Peyer's patch (tissue), 4 donors: ENCODE measurements at regions not wholly inside any gene's neighbourhood (a gene's known extent, or its start where the extent isn't known, plus 50 kb on each side); places are given as distances from the start of the nearest gene placed in this dataset.
A peak's percentile ranks its signal among the peaks of the same experiment; 100 is the strongest.
"Not testable (repeated sequence)": the region's sequence is repeated elsewhere in the genome, so short reads cannot be mapped to it uniquely, and the experiment has no call there.

Experiments used
- DNase-seq, 3 donors: peaks; one replicate each; pipeline ENCODE4 v3.0.0-alpha.2; 2017 to 2019
- H3K27ac ChIP-seq, 4 donors: fragments of 200-600 bp; sonication (generic); one replicate each; pipeline ENCODE4 v1.5.1; 2016 to 2019
- H3K27me3 ChIP-seq, 2 donors: fragments of 200-600 bp; sonication (generic); one replicate each; pipeline ENCODE4 v1.5.1; 2019
- H3K36me3 ChIP-seq, 3 donors: fragments of 200-600 bp; sonication (generic); one replicate each; pipeline ENCODE4 v1.5.1; 2016 to 2019
- H3K4me1 ChIP-seq, 4 donors: fragments of 200-600 bp; sonication (generic); one replicate each; pipeline ENCODE4 v1.5.1; 2016 to 2019
- H3K4me3 ChIP-seq, 4 donors: fragments of 200-600 bp; sonication (generic); 1 replicate in 3 of 4; 2 replicates in 1 of 4; pipeline ENCODE4 v1.5.1; 2016 to 2019; ENCODE audit warnings: mild to moderate bottlenecking in 1 of 4
- H3K9me3 ChIP-seq, 4 donors: fragments of 200-600 bp; sonication (generic); one replicate each; pipeline ENCODE4 v1.5.1; 2016 to 2019; ENCODE audit warnings: mild to moderate bottlenecking in 1 of 4
- CTCF ChIP-seq, 6 experiments: fragments of 450-650 bp in 4 of 6; fragments of 200-600 bp in 2 of 6; sonication (generic) in 1 of 6; IDR thresholded peaks; one replicate each; pipeline ENCODE4 v1.5.1; 2017 to 2019; ENCODE audit warnings: antibody characterized with exemption in 6 of 6, mild to moderate bottlenecking in 3 of 6, moderate library complexity in 1 of 6
- POLR2A ChIP-seq, 2 donors: fragments of 450-650 bp; IDR thresholded peaks; one replicate each; pipeline ENCODE4 v1.5.1; 2017; ENCODE audit warnings: antibody characterized with exemption in 2 of 2, mild to moderate bottlenecking in 2 of 2, moderate library complexity in 2 of 2

DNA sequence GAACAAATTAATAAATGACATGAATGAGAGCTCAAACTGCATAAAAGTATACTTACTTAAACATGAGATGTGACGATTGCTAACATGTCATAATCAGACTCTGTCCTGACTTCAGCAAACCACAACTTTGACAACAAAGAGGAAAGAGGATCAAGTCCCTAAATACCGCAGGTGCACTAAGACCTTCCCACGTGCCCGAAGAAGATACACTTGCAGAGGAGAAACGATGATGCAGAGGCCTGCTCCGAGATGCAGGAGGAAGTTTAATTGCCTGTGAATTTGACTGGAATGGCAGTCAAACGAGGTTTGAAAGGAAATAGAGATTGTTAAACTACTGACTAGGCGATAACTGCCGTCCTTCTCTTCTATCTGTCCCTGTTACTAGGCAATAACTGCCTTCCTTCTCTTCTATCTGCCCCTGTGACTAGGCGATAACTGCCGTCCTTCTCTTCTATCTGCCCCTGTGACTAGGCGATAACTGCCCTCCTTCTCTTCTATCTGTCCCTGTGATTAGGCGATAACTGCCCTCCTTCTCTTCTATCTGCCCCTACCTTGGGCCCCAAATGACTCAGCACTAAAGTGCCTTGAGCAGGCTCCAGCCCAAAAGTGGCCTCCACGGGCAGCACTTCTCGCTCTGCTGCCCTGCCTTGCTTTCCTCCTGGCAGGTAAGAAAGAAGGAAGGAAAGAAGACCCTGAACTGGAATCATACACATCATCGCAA lies 2226.0 kb upstream of the DEFB115 start:
- not testable (repeated sequence) for H3K27ac ChIP-seq, H3K9me3 ChIP-seq, H3K27me3 ChIP-seq, H3K4me1 ChIP-seq, H3K4me3 ChIP-seq, DNase-seq, H3K36me3 ChIP-seq

DNA sequence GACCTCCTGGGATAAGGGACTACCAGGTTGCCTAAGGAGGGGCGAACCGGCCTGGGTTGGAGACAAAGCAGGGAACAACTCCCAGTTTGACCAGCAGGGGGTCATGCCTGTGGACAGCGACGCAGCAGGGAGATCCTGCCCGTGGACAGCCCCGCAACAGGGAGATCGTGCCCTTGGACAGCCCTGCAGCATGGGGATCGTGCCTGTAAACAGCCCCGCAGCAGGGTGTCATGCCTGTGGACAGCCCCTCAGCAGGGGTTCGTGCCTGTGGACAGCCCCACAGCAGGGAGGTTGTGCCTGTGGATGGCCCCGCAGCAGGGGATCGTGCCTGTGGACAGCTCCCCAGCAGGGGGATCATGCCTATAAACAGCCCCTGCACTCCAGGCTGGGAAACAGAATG lies 2213.2 kb upstream of the DEFB115 start:
- DNase-seq, H3K4me3 ChIP-seq, H3K9me3 ChIP-seq, H3K27me3 ChIP-seq, H3K4me1 ChIP-seq, H3K27ac ChIP-seq, H3K36me3 ChIP-seq: not testable (repeated sequence)

- peak in 1 of 6 experiments; percentile 8 for TF ChIP-seq CTCF (IDR thresholded peaks at IDR 0.05)
- not testable (repeated sequence) for H3K27me3 ChIP-seq, H3K9me3 ChIP-seq, H3K27ac ChIP-seq, H3K36me3 ChIP-seq, H3K4me3 ChIP-seq, DNase-seq, H3K4me1 ChIP-seq
These were observed 2207.4 kb upstream of the DEFB115 start for GRCh38 chr20:29050008-29050606.

GRCh38 chr20:29057866-29058484 lies 2199.5 kb upstream of the DEFB115 start:
- not testable (repeated sequence) for H3K36me3 ChIP-seq, DNase-seq, H3K4me3 ChIP-seq, H3K9me3 ChIP-seq, H3K4me1 ChIP-seq, H3K27ac ChIP-seq, H3K27me3 ChIP-seq
- TF ChIP-seq CTCF (IDR thresholded peaks at IDR 0.05): peak in 2 of 6 experiments; percentile 10 to 22

DNA sequence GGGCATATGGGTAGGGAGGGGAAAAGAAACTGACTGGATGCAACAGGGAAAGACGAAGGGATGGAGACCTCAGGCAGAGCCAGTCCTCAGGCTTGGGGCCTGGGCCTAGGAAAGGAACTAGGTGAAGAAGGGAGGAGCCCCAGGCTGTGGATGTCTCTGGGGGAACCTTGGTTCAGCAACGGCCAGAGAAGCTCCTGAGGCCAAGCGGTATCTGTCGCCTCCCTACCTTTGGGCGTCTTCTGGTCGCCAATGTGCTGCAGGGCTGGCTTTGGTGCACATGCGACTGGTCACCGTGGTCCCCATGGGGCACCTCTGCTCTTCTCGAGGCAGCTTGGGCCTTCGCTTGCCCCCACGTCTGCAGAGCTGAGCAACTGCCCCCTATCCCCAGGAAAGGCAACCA lies 2195.0 kb upstream of the DEFB115 start:
- H3K4me3 ChIP-seq, H3K27ac ChIP-seq, H3K4me1 ChIP-seq, H3K9me3 ChIP-seq, DNase-seq, H3K27me3 ChIP-seq, H3K36me3 ChIP-seq: not testable (repeated sequence)

DNA sequence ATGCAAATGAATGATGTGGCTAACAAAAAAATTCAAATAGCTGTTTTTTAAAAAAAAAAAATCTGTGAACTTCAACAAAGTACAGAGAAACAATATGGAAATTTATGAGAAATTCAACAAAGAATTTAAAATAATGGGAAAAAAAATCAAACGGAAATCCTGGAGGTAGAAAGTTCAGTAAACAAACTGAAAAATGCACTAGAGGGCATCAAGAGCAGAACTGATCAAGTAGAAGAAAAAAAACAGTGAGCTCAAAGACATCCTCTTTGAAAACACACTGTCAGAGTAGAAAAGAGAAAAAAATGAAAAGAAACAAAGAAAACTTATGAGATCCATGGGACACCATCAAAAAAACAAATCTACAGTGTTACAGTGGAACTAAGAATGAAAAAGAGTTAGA lies 2191.1 kb upstream of the DEFB115 start:
- not testable (repeated sequence) for DNase-seq, H3K4me3 ChIP-seq, H3K27me3 ChIP-seq, H3K36me3 ChIP-seq, H3K27ac ChIP-seq, H3K4me1 ChIP-seq, H3K9me3 ChIP-seq

DNA sequence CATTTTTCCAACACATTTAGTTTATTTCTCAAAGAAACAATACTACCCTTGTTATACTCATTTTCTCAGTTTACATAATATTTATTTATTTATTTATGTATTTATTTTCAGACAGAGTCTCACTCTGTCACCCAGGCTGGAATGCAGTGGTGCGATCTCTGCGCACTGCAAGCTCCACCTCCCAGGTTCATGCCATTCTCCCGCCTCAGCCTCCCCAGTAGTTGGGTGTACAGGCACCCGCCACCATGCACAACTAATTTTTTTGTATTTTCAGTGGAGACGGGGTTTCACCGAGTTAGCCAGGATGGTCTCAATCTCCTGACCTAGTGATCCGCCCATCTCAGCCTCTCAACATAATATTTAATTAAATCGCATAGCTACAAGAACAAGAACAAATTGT lies 2183.8 kb upstream of the DEFB115 start:
- H3K9me3 ChIP-seq, H3K36me3 ChIP-seq, H3K27me3 ChIP-seq, H3K4me3 ChIP-seq, H3K4me1 ChIP-seq, H3K27ac ChIP-seq, DNase-seq: not testable (repeated sequence)

DNA sequence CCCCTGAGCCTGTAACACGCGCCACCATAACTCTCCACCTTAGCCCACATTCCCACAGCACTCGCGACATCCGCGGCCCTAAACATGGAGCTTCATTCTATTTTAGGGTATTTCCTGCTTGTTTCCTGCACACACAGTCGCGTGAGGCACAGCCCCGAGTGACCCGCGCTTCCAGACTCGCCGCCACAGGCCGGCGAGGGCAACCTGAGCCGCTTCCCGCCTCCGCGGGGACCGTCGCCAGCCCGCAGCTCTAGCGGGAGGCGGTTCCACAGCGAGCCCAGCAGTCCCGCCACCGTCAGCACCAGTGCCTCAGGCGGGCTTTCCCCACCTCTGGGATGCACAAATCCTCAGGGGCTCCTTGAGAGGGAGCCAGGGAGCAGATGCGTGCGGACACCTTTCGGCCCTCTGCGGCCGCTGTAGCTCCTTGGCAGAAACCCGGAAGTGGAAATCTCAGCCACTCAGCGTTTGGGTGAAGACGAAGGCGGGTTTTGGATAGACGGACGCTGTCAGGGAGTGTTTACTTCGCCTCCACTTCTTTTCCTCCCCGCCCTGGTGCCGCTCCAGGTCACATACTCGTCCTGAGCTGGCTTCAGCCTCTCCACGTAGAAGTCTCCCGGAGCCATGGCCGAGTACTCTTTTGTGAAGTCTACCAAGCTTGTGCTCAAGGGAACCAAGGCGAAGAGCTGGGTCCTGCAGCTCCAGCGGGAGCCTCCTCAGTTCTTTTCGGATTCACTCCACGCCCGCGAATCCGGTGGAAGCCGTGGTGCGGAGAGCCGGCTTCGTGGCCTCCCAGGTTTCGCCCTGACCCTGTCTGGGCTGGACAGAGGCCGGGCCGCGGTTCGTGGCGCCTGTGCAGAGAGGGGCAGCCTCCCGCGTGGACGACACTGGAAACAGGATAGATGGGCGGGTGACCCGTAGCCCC lies 2177.4 kb upstream of the DEFB115 start:
- peak in 1 of 3 donors; percentile 77 for DNase-seq
- H3K4me1 ChIP-seq: no peaks in the 10 kb centered on the region
- peak overlapping the region in 1 of 4 donors; percentile 62 for H3K4me3 ChIP-seq
- peak overlapping the region in 1 of 4 donors; percentile 51 for H3K27ac ChIP-seq
- TF ChIP-seq POLR2A (IDR thresholded peaks at IDR 0.05): no peak
- TF ChIP-seq CTCF (IDR thresholded peaks at IDR 0.05): peak in 1 of 6 experiments; percentile 12
- no peaks in the 10 kb centered on the region for H3K27me3 ChIP-seq
- no peaks in the 10 kb centered on the region for H3K36me3 ChIP-seq
- peaks cover 0 to 3% (median 0%) of the 10 kb centered on the region in 4 donors for H3K9me3 ChIP-seq

DNA sequence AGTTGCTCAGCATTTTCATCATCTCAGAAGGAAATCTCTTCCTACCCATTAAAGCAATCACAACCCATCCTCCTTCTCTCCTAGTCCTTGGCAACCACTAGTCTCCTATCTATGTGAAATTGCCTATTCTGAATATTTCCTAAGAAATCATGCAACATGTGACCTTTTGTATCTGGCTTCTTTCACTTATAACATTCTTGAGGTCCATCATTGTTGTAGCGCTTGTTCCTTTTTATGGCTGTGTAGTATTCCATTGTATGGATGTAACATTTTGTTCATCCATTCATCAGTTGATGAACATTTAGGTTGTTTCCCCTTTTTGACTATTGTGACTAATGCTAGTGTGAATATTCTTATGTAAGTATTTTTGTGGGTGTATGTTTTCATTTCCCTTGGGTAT lies 2175.8 kb upstream of the DEFB115 start:
- not testable (repeated sequence) for H3K4me1 ChIP-seq, H3K36me3 ChIP-seq, DNase-seq, H3K9me3 ChIP-seq, H3K4me3 ChIP-seq, H3K27me3 ChIP-seq, H3K27ac ChIP-seq
